ENCODE measurements at regions not wholly inside any gene's neighbourhood (a gene's known extent, or its start where the extent isn't known, plus 50 kb on each side); places are given as distances from the start of the nearest gene placed in this dataset.
"Not testable (repeated sequence)": the region's sequence is repeated elsewhere in the genome, so short reads cannot be mapped to it uniquely, and the experiment has no call there.

GRCh38 chr2:64879745-64880144 lies 109.5 kb upstream of the SLC1A4 start:
- DNase-seq (ENCODE audit: low read depth in 2 of 2): no peak

- DNase-seq (ENCODE audit: low read depth in 2 of 2): no peak
Observed at GRCh38 chr2:64880193-64880951, 108.8 kb upstream of the SLC1A4 start.

- no peak for DNase-seq (ENCODE audit: low read depth in 2 of 2)
Observed at GRCh38 chr2:64881037-64881492, 108.1 kb upstream of the SLC1A4 start.

- DNase-seq (ENCODE audit: low read depth in 2 of 2): no peak
Observed at GRCh38 chr2:64887565-64887964, 101.6 kb upstream of the SLC1A4 start.

- no peak for DNase-seq (ENCODE audit: low read depth in 2 of 2)
Observed at GRCh38 chr2:64888591-64889309, 100.4 kb upstream of the SLC1A4 start.

GRCh38 chr2:64889803-64890202 lies 99.4 kb upstream of the SLC1A4 start:
- DNase-seq (ENCODE audit: low read depth in 2 of 2): no peak

GRCh38 chr2:64896572-64896971 lies 92.6 kb upstream of the SLC1A4 start:
- DNase-seq (ENCODE audit: low read depth in 2 of 2): not testable (repeated sequence)

GRCh38 chr2:64899081-64899865 lies 89.9 kb upstream of the SLC1A4 start:
- no peak for DNase-seq (ENCODE audit: low read depth in 2 of 2)

- not testable (repeated sequence) for DNase-seq (ENCODE audit: low read depth in 2 of 2)
Observed at GRCh38 chr2:64899876-64900275, 89.3 kb upstream of the SLC1A4 start.

GRCh38 chr2:64904413-64905329 lies 84.5 kb upstream of the SLC1A4 start:
- no peak for DNase-seq (ENCODE audit: low read depth in 2 of 2)

- no peak for DNase-seq (ENCODE audit: low read depth in 2 of 2)
Observed at GRCh38 chr2:64905338-64906024, 83.7 kb upstream of the SLC1A4 start.

- no peak for DNase-seq (ENCODE audit: low read depth in 2 of 2)
Observed at GRCh38 chr2:64906853-64907536, 82.2 kb upstream of the SLC1A4 start.

- no peak for DNase-seq (ENCODE audit: low read depth in 2 of 2)
Observed at GRCh38 chr2:64908406-64908805, 80.8 kb upstream of the SLC1A4 start.

GRCh38 chr2:64910523-64910922 lies 78.7 kb upstream of the SLC1A4 start:
- no peak for DNase-seq (ENCODE audit: low read depth in 2 of 2)

GRCh38 chr2:64910972-64911433 lies 78.2 kb upstream of the SLC1A4 start:
- DNase-seq (ENCODE audit: low read depth in 2 of 2): no peak

- DNase-seq (ENCODE audit: low read depth in 2 of 2): no peak
Observed at GRCh38 chr2:64913357-64913869, 75.8 kb upstream of the SLC1A4 start.

GRCh38 chr2:64914247-64914646 lies 75.0 kb upstream of the SLC1A4 start:
- DNase-seq (ENCODE audit: low read depth in 2 of 2): no peak

GRCh38 chr2:64914735-64915509 lies 74.3 kb upstream of the SLC1A4 start:
- no peak for DNase-seq (ENCODE audit: low read depth in 2 of 2)

GRCh38 chr2:64915510-64915900 lies 73.7 kb upstream of the SLC1A4 start:
- DNase-seq (ENCODE audit: low read depth in 2 of 2): no peak
